ENCODE measurements at regions not wholly inside any gene's neighbourhood (a gene's known extent, or its start where the extent isn't known, plus 50 kb on each side); places are given as distances from the start of the nearest gene placed in this dataset.

DNA sequence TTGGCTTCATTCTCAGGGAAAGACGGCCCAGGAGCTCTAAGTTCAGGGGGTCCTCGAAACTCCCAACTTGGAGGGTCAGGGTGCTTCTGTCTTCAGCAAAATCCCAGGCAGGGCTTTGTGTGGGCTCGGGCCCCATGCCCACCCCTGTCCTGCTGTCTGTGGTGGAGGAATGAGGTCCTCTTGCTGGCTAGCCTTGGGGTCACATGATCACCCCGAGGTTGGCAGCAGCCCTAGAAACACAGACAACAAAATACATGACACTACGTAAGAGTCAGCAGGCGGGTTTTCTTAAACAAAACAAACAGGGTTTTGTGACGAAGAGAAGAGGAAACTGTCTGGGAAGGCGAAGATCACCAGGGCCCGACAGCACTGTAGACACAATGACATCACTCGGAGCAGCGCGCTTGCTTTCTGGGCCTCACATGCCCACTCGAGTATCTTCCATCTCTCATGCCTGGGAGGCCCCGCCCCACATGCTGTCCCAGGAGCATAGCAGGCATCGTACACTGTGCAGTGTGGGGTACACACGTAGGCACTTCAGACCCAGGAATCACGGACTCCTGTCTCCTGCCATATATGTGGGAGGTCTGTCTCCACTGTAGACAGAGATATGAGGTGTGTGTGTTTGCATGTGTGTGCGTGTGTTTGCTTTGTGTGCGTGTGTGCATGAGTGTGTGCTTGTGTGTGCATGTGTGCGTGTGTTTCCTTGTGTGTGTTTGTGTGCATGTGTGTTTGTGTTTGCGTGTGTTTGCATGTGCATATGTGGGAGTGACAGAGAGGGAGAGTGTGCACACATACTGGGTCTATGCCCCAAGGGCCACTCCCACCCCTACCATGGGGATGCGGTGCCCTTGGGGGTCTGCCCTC, 94.7 kb downstream of the SIK1 start:
- TF ChIP-seq, protein P1, sequence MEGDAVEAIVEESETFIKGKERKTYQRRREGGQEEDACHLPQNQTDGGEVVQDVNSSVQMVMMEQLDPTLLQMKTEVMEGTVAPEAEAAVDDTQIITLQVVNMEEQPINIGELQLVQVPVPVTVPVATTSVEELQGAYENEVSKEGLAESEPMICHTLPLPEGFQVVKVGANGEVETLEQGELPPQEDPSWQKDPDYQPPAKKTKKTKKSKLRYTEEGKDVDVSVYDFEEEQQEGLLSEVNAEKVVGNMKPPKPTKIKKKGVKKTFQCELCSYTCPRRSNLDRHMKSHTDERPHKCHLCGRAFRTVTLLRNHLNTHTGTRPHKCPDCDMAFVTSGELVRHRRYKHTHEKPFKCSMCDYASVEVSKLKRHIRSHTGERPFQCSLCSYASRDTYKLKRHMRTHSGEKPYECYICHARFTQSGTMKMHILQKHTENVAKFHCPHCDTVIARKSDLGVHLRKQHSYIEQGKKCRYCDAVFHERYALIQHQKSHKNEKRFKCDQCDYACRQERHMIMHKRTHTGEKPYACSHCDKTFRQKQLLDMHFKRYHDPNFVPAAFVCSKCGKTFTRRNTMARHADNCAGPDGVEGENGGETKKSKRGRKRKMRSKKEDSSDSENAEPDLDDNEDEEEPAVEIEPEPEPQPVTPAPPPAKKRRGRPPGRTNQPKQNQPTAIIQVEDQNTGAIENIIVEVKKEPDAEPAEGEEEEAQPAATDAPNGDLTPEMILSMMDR (conservative IDR thresholded peaks at IDR 0.05; ENCODE audit: low read length): no peak
- no peak for TF ChIP-seq EZH2phosphoT487 (IDR thresholded peaks at IDR 0.05; ENCODE audit: borderline replicate concordance, low read depth, low read length)
